ENCODE measurements at regions not wholly inside any gene's neighbourhood (a gene's known extent, or its start where the extent isn't known, plus 50 kb on each side); places are given as distances from the start of the nearest gene placed in this dataset.

DNA sequence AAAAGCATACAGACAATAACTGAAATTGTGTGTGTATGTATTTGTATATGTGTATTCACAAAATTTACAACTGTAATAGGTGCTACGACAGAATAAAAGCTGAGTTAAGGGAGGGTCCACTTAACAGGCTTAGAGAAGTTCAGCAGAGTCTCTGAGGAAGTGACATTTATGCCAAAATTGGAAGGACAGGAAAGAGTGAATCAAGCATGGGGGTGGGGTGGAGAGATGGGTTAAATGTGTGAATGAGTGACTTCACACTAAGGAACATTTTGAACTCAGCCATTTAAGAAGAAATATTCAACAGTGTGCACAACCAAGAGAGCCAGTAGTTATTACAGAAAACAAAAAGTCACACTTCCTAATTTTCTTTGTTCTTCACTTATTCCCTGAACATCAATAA, 53.8 kb upstream of the RGS1 start:
- no peaks in the 10 kb centered on the region for H3K27me3 Mint-ChIP-seq (ENCODE audit: unreplicated experiment)
- H3K36me3 Mint-ChIP-seq (ENCODE audit: low read depth, unreplicated experiment), result no peaks in the 10 kb centered on the region
- TF ChIP-seq, protein P1, sequence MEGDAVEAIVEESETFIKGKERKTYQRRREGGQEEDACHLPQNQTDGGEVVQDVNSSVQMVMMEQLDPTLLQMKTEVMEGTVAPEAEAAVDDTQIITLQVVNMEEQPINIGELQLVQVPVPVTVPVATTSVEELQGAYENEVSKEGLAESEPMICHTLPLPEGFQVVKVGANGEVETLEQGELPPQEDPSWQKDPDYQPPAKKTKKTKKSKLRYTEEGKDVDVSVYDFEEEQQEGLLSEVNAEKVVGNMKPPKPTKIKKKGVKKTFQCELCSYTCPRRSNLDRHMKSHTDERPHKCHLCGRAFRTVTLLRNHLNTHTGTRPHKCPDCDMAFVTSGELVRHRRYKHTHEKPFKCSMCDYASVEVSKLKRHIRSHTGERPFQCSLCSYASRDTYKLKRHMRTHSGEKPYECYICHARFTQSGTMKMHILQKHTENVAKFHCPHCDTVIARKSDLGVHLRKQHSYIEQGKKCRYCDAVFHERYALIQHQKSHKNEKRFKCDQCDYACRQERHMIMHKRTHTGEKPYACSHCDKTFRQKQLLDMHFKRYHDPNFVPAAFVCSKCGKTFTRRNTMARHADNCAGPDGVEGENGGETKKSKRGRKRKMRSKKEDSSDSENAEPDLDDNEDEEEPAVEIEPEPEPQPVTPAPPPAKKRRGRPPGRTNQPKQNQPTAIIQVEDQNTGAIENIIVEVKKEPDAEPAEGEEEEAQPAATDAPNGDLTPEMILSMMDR (IDR thresholded peaks at IDR 0.05; ENCODE audit: unreplicated experiment), result no peak
- no peak for DNase-seq (ENCODE audit: low spot score)
- H3K4me1 Mint-ChIP-seq (ENCODE audit: unreplicated experiment), result peaks cover 4% of the 10 kb centered on the region
- H3K4me3 Mint-ChIP-seq (ENCODE audit: unreplicated experiment), result no peak overlapping the region
- H3K27ac Mint-ChIP-seq (ENCODE audit: unreplicated experiment), result no peak overlapping the region
- H3K9me3 Mint-ChIP-seq (ENCODE audit: unreplicated experiment), result no peaks in the 10 kb centered on the region

DNA sequence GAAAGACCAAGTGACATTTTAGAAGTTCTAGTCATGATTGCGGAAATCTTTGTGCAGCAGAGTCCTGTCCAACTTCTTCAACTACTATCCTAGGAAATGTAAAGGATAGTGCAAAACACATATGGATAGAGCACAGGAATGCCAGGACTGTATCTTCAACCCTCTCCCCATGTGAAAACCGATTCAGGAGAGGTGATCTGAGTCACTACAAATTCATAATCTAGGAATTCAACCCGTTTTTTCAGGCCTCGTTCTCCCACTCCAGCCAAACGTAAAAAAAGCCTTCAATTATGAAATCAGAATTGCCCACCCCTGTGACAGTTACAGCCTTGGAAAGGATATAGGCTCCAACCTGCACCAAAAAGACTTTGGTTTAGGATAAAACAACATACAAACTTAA, 52.9 kb upstream of the RGS1 start:
- Mint-ChIP-seq H3K36me3 (ENCODE audit: low read depth, unreplicated experiment) (no peaks in the 10 kb centered on the region), H3K4me1 (ENCODE audit: unreplicated experiment) (peaks cover 4% of the 10 kb centered on the region), H3K27ac (ENCODE audit: unreplicated experiment) (no peak overlapping the region), H3K4me3 (ENCODE audit: unreplicated experiment) (no peak overlapping the region), H3K27me3 (ENCODE audit: unreplicated experiment) (no peaks in the 10 kb centered on the region), H3K9me3 (ENCODE audit: unreplicated experiment) (no peaks in the 10 kb centered on the region)
- no peak for DNase-seq (ENCODE audit: low spot score)
- TF ChIP-seq, protein P1 (IDR thresholded peaks at IDR 0.05; ENCODE audit: unreplicated experiment), result no peak

DNA sequence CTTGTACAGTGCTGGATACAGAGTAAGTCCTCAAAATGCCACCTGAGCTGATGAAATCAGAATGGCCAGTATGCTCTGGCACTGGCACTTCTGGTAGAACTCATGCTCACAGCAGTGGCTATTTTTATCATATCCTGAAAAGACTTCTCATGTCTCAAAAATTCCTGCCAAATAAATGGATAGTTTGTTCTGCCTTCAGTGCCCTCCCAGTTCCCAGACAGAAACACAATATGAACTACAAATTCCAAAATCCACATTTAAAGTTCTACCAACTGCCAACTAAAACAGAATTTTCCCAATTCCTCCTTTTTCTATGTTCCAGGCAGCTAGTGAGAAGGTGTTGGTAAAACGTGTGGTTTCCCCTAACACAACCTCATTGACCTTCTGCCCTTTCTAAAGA, 51.4 kb upstream of the RGS1 start:
- no peak for DNase-seq (ENCODE audit: low spot score)
- no peak overlapping the region for H3K4me3 Mint-ChIP-seq (ENCODE audit: unreplicated experiment)
- H3K4me1 Mint-ChIP-seq (ENCODE audit: unreplicated experiment), result peaks cover 4% of the 10 kb centered on the region
- TF ChIP-seq, protein P1 (IDR thresholded peaks at IDR 0.05; ENCODE audit: unreplicated experiment), result no peak
- H3K27ac Mint-ChIP-seq (ENCODE audit: unreplicated experiment), result no peak overlapping the region
- H3K27me3 Mint-ChIP-seq (ENCODE audit: unreplicated experiment), result no peaks in the 10 kb centered on the region
- no peaks in the 10 kb centered on the region for H3K9me3 Mint-ChIP-seq (ENCODE audit: unreplicated experiment)
- H3K36me3 Mint-ChIP-seq (ENCODE audit: low read depth, unreplicated experiment), result no peaks in the 10 kb centered on the region

Measured in endothelial cell (in vitro differentiated cells).